ENCODE measurements at regions not wholly inside any gene's neighbourhood (a gene's known extent, or its start where the extent isn't known, plus 50 kb on each side); places are given as distances from the start of the nearest gene placed in this dataset.

GRCh38 chr16:79337906-79338305 lies 262.6 kb downstream of the MAF start (continued):
- TF ChIP-seq POLR2AphosphoS5 (IDR thresholded peaks at IDR 0.05; ENCODE audit: low read depth), result no peak

DNA sequence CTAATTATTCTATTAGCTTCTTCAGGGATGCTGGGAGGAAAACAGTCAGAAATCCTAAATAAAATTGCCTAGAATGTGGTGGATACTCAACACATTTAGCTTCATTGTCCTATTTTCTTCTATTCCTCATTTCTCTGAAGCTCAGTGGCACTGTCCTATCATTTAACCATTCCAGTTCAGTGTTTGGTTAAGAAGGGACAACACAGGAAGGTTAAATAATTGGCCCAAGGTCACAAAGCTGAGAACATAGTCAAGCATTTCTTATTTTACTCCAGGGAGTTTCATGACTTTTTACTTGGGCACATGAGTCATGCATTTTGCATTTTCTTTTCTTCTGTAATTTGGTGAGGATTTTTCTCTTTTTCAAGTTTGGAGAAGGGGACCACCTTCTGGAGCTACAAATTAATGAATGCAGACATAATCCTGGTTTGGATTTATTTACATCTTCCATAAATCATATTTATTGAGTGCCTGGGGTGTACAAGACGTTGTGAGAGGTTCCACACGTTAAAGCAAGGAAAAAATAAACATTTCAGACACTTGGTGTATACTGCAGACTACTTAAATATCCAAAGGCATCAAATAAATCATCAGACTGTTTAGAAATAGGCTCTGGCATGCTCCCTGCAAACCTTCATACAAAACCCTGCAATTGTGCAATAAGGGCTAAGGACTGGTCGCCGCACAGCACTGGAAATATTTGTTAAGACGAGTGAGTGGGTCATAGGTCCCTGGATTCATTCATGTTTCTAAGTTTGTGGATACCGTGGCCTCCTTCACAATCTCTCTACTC lies 263.9 kb downstream of the MAF start:
- no peak for TF ChIP-seq JUNB (IDR thresholded peaks at IDR 0.05; ENCODE audit: unreplicated experiment)
- no peak for TF ChIP-seq ZNF114 (CRISPR knock-in tag; IDR thresholded peaks at IDR 0.05)
- TF ChIP-seq, protein P1, sequence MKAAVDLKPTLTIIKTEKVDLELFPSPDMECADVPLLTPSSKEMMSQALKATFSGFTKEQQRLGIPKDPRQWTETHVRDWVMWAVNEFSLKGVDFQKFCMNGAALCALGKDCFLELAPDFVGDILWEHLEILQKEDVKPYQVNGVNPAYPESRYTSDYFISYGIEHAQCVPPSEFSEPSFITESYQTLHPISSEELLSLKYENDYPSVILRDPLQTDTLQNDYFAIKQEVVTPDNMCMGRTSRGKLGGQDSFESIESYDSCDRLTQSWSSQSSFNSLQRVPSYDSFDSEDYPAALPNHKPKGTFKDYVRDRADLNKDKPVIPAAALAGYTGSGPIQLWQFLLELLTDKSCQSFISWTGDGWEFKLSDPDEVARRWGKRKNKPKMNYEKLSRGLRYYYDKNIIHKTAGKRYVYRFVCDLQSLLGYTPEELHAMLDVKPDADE (IDR thresholded peaks at IDR 0.05), result no peak
- no peak for TF ChIP-seq EZH2 (IDR thresholded peaks at IDR 0.05; ENCODE audit: low read depth, unreplicated experiment)
- no peak for TF ChIP-seq ZNF331 (CRISPR knock-in tag; IDR thresholded peaks at IDR 0.05; ENCODE audit: low read depth)
- no peak for TF ChIP-seq CREB1 (CRISPR knock-in tag; IDR thresholded peaks at IDR 0.05; ENCODE audit: low read depth)
- TF ChIP-seq NANOG (IDR thresholded peaks at IDR 0.05; ENCODE audit: borderline replicate concordance), result no peak
- TF ChIP-seq, protein P2, sequence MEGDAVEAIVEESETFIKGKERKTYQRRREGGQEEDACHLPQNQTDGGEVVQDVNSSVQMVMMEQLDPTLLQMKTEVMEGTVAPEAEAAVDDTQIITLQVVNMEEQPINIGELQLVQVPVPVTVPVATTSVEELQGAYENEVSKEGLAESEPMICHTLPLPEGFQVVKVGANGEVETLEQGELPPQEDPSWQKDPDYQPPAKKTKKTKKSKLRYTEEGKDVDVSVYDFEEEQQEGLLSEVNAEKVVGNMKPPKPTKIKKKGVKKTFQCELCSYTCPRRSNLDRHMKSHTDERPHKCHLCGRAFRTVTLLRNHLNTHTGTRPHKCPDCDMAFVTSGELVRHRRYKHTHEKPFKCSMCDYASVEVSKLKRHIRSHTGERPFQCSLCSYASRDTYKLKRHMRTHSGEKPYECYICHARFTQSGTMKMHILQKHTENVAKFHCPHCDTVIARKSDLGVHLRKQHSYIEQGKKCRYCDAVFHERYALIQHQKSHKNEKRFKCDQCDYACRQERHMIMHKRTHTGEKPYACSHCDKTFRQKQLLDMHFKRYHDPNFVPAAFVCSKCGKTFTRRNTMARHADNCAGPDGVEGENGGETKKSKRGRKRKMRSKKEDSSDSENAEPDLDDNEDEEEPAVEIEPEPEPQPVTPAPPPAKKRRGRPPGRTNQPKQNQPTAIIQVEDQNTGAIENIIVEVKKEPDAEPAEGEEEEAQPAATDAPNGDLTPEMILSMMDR (conservative IDR thresholded peaks at IDR 0.05; ENCODE audit: low read depth in 2 of 2), result no peak
- Histone ChIP-seq H3F3A (replicated peaks; ENCODE audit: low read depth) (no peaks in the 10 kb centered on the region), H3K79me2 (replicated peaks; ENCODE audit: insufficient read depth) (no peaks in the 10 kb centered on the region), H2AFZ (no peak overlapping the region), H3K27ac (ENCODE audit: low read depth) (no peak overlapping the region), H3K4me1 (ENCODE audit: insufficient read depth) (no peaks in the 10 kb centered on the region), H3K4me3 (no peak overlapping the region), H3K36me3 (ENCODE audit: insufficient read depth) (no peaks in the 10 kb centered on the region), H3K4me2 (no peak overlapping the region), H4K20me1 (replicated peaks; ENCODE audit: insufficient read depth) (no peaks in the 10 kb centered on the region), H3K9me2 (ENCODE audit: insufficient read depth) (no peaks in the 10 kb centered on the region), H3K27me3 (ENCODE audit: insufficient read depth) (no peaks in the 10 kb centered on the region)
- H3K36me3 Mint-ChIP-seq (ENCODE audit: low read depth), result no peaks in the 10 kb centered on the region
- ATAC-seq, result no peak
- H3K27ac Mint-ChIP-seq, result no peak overlapping the region
- H3K4me3 Mint-ChIP-seq, result no peak overlapping the region
- DNase-seq (ENCODE audit: low spot score), result no peak
- no peaks in the 10 kb centered on the region for H3K9me3 Mint-ChIP-seq
- H3K27me3 Mint-ChIP-seq (ENCODE audit: insufficient read depth, low read depth, poor library complexity), result peaks cover 3% of the 10 kb centered on the region
- H3K4me1 Mint-ChIP-seq, result no peaks in the 10 kb centered on the region

DNA sequence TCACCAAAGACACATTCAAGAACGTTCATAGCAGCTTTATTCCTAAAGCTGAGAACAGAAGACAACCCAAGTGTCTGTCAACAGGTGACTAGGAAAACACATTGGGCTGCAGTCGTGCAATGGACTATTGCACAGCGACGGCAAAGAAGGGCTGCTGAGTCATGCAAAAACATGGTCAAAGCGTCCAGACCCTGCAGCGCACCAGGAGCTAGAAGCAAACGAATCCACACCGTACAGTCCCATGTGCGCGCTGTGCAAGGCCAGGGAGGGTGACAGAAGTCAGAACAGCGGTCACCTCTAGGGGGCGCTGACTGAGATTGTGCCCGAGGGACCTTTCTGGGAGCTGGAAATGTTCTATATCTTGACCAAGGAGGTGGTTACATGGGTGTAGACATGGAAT lies 266.4 kb downstream of the MAF start:
- H3K36me3 Mint-ChIP-seq (ENCODE audit: low read depth), result no peaks in the 10 kb centered on the region
- H3K4me1 Mint-ChIP-seq, result peaks cover 9% of the 10 kb centered on the region
- Histone ChIP-seq H3K9me2 (ENCODE audit: insufficient read depth) (no peaks in the 10 kb centered on the region), H4K20me1 (replicated peaks; ENCODE audit: insufficient read depth) (no peaks in the 10 kb centered on the region), H3K4me1 (ENCODE audit: insufficient read depth) (peaks cover 14% of the 10 kb centered on the region), H2AFZ (no peak overlapping the region), H3K36me3 (ENCODE audit: insufficient read depth) (no peaks in the 10 kb centered on the region), H3K79me2 (replicated peaks; ENCODE audit: insufficient read depth) (no peaks in the 10 kb centered on the region), H3F3A (replicated peaks; ENCODE audit: low read depth) (no peaks in the 10 kb centered on the region; the same call in 1 of the 2 replicates), H3K4me2 (no peak overlapping the region), H3K27ac (ENCODE audit: low read depth) (no peak overlapping the region), H3K27me3 (ENCODE audit: insufficient read depth) (no peaks in the 10 kb centered on the region), H3K4me3 (no peak overlapping the region)
- H3K4me3 Mint-ChIP-seq, result no peak overlapping the region
- peak; percentile 73 for DNase-seq (ENCODE audit: low spot score)
- peaks cover 1% of the 10 kb centered on the region for H3K27me3 Mint-ChIP-seq (ENCODE audit: insufficient read depth, low read depth, poor library complexity)
- peak; percentile 81 for ATAC-seq
- no peak overlapping the region for H3K27ac Mint-ChIP-seq
- TF ChIP-seq, protein P2 (conservative IDR thresholded peaks at IDR 0.05; ENCODE audit: low read depth in 2 of 2), result peak; percentile 79 to 91
- no peak for TF ChIP-seq EZH2 (IDR thresholded peaks at IDR 0.05; ENCODE audit: low read depth, unreplicated experiment)
- no peaks in the 10 kb centered on the region for H3K9me3 Mint-ChIP-seq
